DND-41 (cell line): ENCODE measurements at regions not wholly inside any gene's neighbourhood (a gene's known extent, or its start where the extent isn't known, plus 50 kb on each side); places are given as distances from the start of the nearest gene placed in this dataset.

Experiments used
- CTCF ChIP-seq: IDR thresholded peaks from 2 replicates; pipeline ENCODE4 v1.5.1; 2012; ENCODE audit warnings: borderline replicate concordance, low read length, moderate library complexity, mild to moderate bottlenecking; ENCODE audit not compliant: poor library complexity, severe bottlenecking; ENCODE audit errors: extremely low read depth
- EZH2 ChIP-seq: IDR thresholded peaks from 3 replicates; pipeline ENCODE4 v1.6.1; 2012; ENCODE audit warnings: borderline replicate concordance, low read depth, mild to moderate bottlenecking, moderate library complexity, low read length, inconsistent platforms; ENCODE audit not compliant: severe bottlenecking

- TF ChIP-seq CTCF (no peak), EZH2 (no peak)
Measured at GRCh38 chr9:129552064-129552463, 68.8 kb downstream of the C9orf50 start.
